K562 (cell line): ENCODE measurements at regions not wholly inside any gene's neighbourhood (a gene's known extent, or its start where the extent isn't known, plus 50 kb on each side); places are given as distances from the start of the nearest gene placed in this dataset.

Experiments
- ARNT ChIP-seq, 2 experiments: fragments of 450-650 bp; IDR thresholded peaks; 2 replicates each; pipeline ENCODE4 v1.6.1; 2016; ENCODE audit warnings: mild to moderate bottlenecking in 1 of 2
- HMGXB4 ChIP-seq: sonication (generic); formaldehyde crosslinking; IDR thresholded peaks from 2 replicates; pipeline ENCODE4 v1.8.1; 2023; ENCODE audit warnings: mild to moderate bottlenecking, missing genetic modification reagents
- HSF4 ChIP-seq: fragments of 250-450 bp; sonication (Bioruptor Pico); IDR thresholded peaks from 2 replicates; pipeline ENCODE4 v2.1.2; 2022; ENCODE audit warnings: mild to moderate bottlenecking, moderate library complexity, borderline replicate concordance
- KDM4B ChIP-seq, 2 experiments: fragments of 450-650 bp in 1 of 2; sonication (generic) in 1 of 2; IDR thresholded peaks; 2 replicates each; pipeline ENCODE4 v1.6.1; 2016 to 2017; ENCODE audit warnings: borderline replicate concordance in 2 of 2, antibody characterized with exemption in 1 of 2, low read depth in 1 of 2, mild to moderate bottlenecking in 1 of 2
- KLF1 ChIP-seq: fragments of 450-650 bp; IDR thresholded peaks from 2 replicates; pipeline ENCODE4 v1.6.1; 2016; ENCODE audit warnings: missing genetic modification characterization, missing compliant biosample characterization
- MAFG ChIP-seq: fragments of 450-650 bp; conservative IDR thresholded peaks from 2 replicates; pipeline ENCODE4 v1.6.1; 2016; ENCODE audit warnings: missing genetic modification characterization, missing compliant biosample characterization
- MYC ChIP-seq, 2 experiments: fragments of 250-450 bp in 1 of 2; sonication (Bioruptor Pico) in 1 of 2; IDR thresholded peaks; 2 replicates each; pipeline versions ENCODE4 v1.5.1 to v1.6.1; 2012 to 2021; ENCODE audit warnings: low read depth in 2 of 2, borderline replicate concordance in 1 of 2, improper control_type of control experiment in 1 of 2, low read length in 1 of 2, mild to moderate bottlenecking in 1 of 2, moderate library complexity in 1 of 2
- NCOA6 ChIP-seq: fragments of 450-650 bp; IDR thresholded peaks from 2 replicates; pipeline ENCODE4 v1.6.1; 2017; ENCODE audit warnings: mild to moderate bottlenecking
- NFATC3 ChIP-seq: fragments of 450-650 bp; IDR thresholded peaks from 2 replicates; pipeline ENCODE4 v1.6.1; 2017; ENCODE audit warnings: mild to moderate bottlenecking
- POLR2B ChIP-seq: fragments of 450-650 bp; IDR thresholded peaks from 2 replicates; pipeline ENCODE4 v1.6.1; 2018; ENCODE audit warnings: low read depth; ENCODE audit not compliant: partially characterized antibody
- POLR2H ChIP-seq: IDR thresholded peaks from 2 replicates; pipeline ENCODE4 v1.6.1; 2016; ENCODE audit warnings: missing genetic modification characterization, low read depth, mild to moderate bottlenecking, control low read depth, missing compliant biosample characterization, moderate library complexity
- PRMT5 ChIP-seq: sonication (generic); formaldehyde crosslinking; IDR thresholded peaks from 2 replicates; pipeline ENCODE4 v1.5.0; 2020; ENCODE audit warnings: missing genetic modification reagents
- PRPF4 ChIP-seq: fragments of 200-400 bp; formaldehyde crosslinking; IDR thresholded peaks from one replicate; pipeline ENCODE4 v1.6.1; 2017; ENCODE audit warnings: low read length, low read depth, mild to moderate bottlenecking; ENCODE audit not compliant: insufficient read depth, poor library complexity, severe bottlenecking
- SIX5 ChIP-seq, 2 experiments: IDR thresholded peaks; 2 replicates each; pipeline ENCODE4 v1.6.1; 2011; ENCODE audit warnings: low read length in 2 of 2, borderline replicate concordance in 1 of 2, low read depth in 1 of 2, mild to moderate bottlenecking in 1 of 2, moderate library complexity in 1 of 2; ENCODE audit not compliant: insufficient read depth in 1 of 2
- SOX6 ChIP-seq: fragments of 450-650 bp; IDR thresholded peaks from 2 replicates; pipeline ENCODE4 v1.6.1; 2014; ENCODE audit warnings: mild to moderate bottlenecking
- TCFL5 ChIP-seq: fragments of 250-450 bp; sonication (Bioruptor Pico); conservative IDR thresholded peaks from 2 replicates; pipeline ENCODE4 v1.6.1; 2021; ENCODE audit warnings: mild to moderate bottlenecking, moderate library complexity, matching md5 sums
- THRAP3 ChIP-seq: fragments of 450-650 bp; IDR thresholded peaks from 2 replicates; pipeline ENCODE4 v1.6.1; 2016; ENCODE audit warnings: mild to moderate bottlenecking, inconsistent platforms, borderline replicate concordance
- WHSC1 ChIP-seq: IDR thresholded peaks from one replicate; pipeline ENCODE4 v1.6.1; 2012; ENCODE audit warnings: low read length, control low read depth, inconsistent platforms
- ZNF12 ChIP-seq: sonication (generic); formaldehyde crosslinking; IDR thresholded peaks from 2 replicates; pipeline ENCODE4 v1.4.0; 2020; ENCODE audit warnings: mild to moderate bottlenecking, missing genetic modification reagents
- ZNF143 ChIP-seq: sonication (generic); formaldehyde crosslinking; IDR thresholded peaks from 2 replicates; pipeline ENCODE4 v1.9.0; 2022; ENCODE audit warnings: mild to moderate bottlenecking, missing genetic modification reagents
- ZNF197 ChIP-seq: fragments of 200-800 bp; sonication (Bioruptor generic); IDR thresholded peaks from 2 replicates; pipeline ENCODE4 v1.6.1; 2016; ENCODE audit warnings: low read depth, missing genetic modification characterization, missing compliant biosample characterization
- ZNF282 ChIP-seq: sonication (generic); formaldehyde crosslinking; IDR thresholded peaks from 2 replicates; pipeline ENCODE4 v1.8.1; 2023; ENCODE audit warnings: missing genetic modification reagents
- TF ChIP-seq, protein P1 (sequence below): fragments of 250-450 bp; sonication (Bioruptor Pico); IDR thresholded peaks from 2 replicates; pipeline ENCODE4 v1.8.0; 2022; ENCODE audit warnings: moderate library complexity, mild to moderate bottlenecking, inconsistent platforms
- TF ChIP-seq, protein P2 (sequence below): sonication (generic); formaldehyde crosslinking; IDR thresholded peaks from 2 replicates; pipeline ENCODE4 v1.8.0; 2022; ENCODE audit warnings: mild to moderate bottlenecking, low read depth, missing genetic modification reagents
- TF ChIP-seq, protein P3 (sequence below), 2 experiments: fragments of 250-450 bp in 1 of 2; fragments of 450-650 bp in 1 of 2; sonication (Bioruptor Pico) in 1 of 2; IDR thresholded peaks; 2 replicates each; pipeline versions ENCODE4 v1.6.1 to v1.8.0; 2016 to 2021; ENCODE audit warnings: mild to moderate bottlenecking in 2 of 2, moderate library complexity in 2 of 2, missing compliant biosample characterization in 1 of 2, missing genetic modification characterization in 1 of 2

- TF ChIP-seq ZNF143 (no peak), PRPF4 (no peak), ZNF282 (CRISPR knock-in tag) (no peak), POLR2H (tag) (no peak), ARNT (IDR thresholded peaks at IDR 0.05) (no peak), KLF1 (tag) (no peak), HMGXB4 (CRISPR knock-in tag) (no peak), WHSC1 (no peak), NCOA6 (no peak), MYC (IDR thresholded peaks at IDR 0.05; ENCODE audit: low read depth, low read length) (no peak), MYC (CRISPR knock-in tag; IDR thresholded peaks at IDR 0.05; ENCODE audit: borderline replicate concordance, low read depth) (no peak), NFATC3 (no peak), MAFG (tag) (peak; percentile 89), TCFL5 (no peak), THRAP3 (no peak), PRMT5 (CRISPR knock-in tag) (no peak), HSF4 (CRISPR knock-in tag) (no peak), ZNF197 (CRISPR knock-in tag) (no peak), SIX5 (IDR thresholded peaks at IDR 0.05; ENCODE audit: borderline replicate concordance in 1 of 2, insufficient read depth in 1 of 2, low read depth in 1 of 2, low read length in 2 of 2) (no peak), KDM4B (IDR thresholded peaks at IDR 0.05; ENCODE audit: borderline replicate concordance in 2 of 2, low read depth in 1 of 2) (no peak), ZNF12 (CRISPR knock-in tag) (no peak), SOX6 (no peak), POLR2B (no peak)
- TF ChIP-seq, protein P1, sequence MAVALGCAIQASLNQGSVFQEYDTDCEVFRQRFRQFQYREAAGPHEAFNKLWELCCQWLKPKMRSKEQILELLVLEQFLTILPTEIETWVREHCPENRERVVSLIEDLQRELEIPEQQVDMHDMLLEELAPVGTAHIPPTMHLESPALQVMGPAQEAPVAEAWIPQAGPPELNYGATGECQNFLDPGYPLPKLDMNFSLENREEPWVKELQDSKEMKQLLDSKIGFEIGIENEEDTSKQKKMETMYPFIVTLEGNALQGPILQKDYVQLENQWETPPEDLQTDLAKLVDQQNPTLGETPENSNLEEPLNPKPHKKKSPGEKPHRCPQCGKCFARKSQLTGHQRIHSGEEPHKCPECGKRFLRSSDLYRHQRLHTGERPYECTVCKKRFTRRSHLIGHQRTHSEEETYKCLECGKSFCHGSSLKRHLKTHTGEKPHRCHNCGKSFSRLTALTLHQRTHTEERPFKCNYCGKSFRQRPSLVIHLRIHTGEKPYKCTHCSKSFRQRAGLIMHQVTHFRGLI = no peak
- TF ChIP-seq, protein P2, sequence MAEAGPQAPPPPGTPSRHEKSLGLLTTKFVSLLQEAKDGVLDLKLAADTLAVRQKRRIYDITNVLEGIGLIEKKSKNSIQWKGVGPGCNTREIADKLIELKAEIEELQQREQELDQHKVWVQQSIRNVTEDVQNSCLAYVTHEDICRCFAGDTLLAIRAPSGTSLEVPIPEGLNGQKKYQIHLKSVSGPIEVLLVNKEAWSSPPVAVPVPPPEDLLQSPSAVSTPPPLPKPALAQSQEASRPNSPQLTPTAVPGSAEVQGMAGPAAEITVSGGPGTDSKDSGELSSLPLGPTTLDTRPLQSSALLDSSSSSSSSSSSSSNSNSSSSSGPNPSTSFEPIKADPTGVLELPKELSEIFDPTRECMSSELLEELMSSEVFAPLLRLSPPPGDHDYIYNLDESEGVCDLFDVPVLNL = no peak
- TF ChIP-seq, protein P3, sequence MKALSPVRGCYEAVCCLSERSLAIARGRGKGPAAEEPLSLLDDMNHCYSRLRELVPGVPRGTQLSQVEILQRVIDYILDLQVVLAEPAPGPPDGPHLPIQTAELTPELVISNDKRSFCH (CRISPR knock-in tag; IDR thresholded peaks at IDR 0.05) = no peak
- TF ChIP-seq, protein P3 (tag; IDR thresholded peaks at IDR 0.05) = no peak
These were observed 337.5 kb upstream of the RUNX1 start (continued) for GRCh38 chr21:35386491-35387079.
